ENCODE measurements at regions not wholly inside any gene's neighbourhood (a gene's known extent, or its start where the extent isn't known, plus 50 kb on each side); places are given as distances from the start of the nearest gene placed in this dataset.

- TF ChIP-seq CTCF (IDR thresholded peaks at IDR 0.05) (no peak), POLR2AphosphoS5 (IDR thresholded peaks at IDR 0.05; ENCODE audit: low read depth, low read length) (no peak), REST (IDR thresholded peaks at IDR 0.05; ENCODE audit: insufficient read depth in 1 of 2, low read depth in 2 of 2, low read length in 1 of 2) (no peak)
These were observed 283.9 kb upstream of the ACVR2A start for GRCh38 chr2:147560810-147561535.
